Epithelial cell of esophagus (primary cell): ENCODE measurements at regions not wholly inside any gene's neighbourhood (a gene's known extent, or its start where the extent isn't known, plus 50 kb on each side); places are given as distances from the start of the nearest gene placed in this dataset.

Source experiments
- DNase-seq: peaks from one replicate; pipeline ENCODE4 v3.0.0; 2010; ENCODE audit warnings: low read depth
- H3K4me3 ChIP-seq: 2 replicates; pipeline ENCODE4 v1.5.1; 2011; ENCODE audit warnings: mild to moderate bottlenecking, low read length, control low read depth
- TF ChIP-seq, protein P1 (sequence below): IDR thresholded peaks from 2 replicates; pipeline ENCODE4 v1.5.1; 2011; ENCODE audit warnings: low read depth, mild to moderate bottlenecking, low read length, control low read depth, inconsistent platforms; ENCODE audit not compliant: insufficient read depth; ENCODE audit errors: missing control alignments

DNA sequence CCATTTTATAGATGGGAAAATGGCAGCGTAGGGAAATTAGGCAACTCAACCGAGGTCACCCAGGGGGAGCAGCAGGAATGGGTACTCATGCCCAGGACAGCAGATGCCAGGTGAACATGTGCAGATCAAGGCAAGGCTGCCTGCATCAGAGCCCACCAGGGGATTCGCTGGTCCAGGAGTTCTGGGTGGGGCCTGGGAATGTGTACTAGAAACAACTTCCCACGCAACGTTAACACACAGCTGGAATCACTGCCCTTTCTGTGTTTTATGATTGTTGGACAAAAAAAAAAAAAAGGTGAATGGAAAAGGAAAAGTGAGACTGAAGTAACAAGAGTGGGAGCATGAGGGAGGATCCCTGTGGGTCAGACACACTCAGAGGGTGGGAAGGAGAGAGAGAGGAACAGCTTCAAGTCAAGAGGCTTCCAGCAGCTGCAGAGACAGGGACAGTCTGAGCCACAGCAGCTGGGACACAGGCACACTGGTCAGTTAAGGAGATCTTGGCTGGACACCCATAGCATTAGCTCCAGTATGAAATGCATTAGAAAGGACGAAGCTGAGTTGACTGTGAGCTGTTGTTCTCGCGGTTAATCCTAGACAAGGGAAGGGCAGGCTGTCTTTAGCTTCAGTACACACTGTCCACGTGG lies 187.9 kb upstream of the INHBA start:
- TF ChIP-seq, protein P1, sequence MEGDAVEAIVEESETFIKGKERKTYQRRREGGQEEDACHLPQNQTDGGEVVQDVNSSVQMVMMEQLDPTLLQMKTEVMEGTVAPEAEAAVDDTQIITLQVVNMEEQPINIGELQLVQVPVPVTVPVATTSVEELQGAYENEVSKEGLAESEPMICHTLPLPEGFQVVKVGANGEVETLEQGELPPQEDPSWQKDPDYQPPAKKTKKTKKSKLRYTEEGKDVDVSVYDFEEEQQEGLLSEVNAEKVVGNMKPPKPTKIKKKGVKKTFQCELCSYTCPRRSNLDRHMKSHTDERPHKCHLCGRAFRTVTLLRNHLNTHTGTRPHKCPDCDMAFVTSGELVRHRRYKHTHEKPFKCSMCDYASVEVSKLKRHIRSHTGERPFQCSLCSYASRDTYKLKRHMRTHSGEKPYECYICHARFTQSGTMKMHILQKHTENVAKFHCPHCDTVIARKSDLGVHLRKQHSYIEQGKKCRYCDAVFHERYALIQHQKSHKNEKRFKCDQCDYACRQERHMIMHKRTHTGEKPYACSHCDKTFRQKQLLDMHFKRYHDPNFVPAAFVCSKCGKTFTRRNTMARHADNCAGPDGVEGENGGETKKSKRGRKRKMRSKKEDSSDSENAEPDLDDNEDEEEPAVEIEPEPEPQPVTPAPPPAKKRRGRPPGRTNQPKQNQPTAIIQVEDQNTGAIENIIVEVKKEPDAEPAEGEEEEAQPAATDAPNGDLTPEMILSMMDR: no peak
- no peak for DNase-seq
- H3K4me3 ChIP-seq: no peak overlapping the region

DNA sequence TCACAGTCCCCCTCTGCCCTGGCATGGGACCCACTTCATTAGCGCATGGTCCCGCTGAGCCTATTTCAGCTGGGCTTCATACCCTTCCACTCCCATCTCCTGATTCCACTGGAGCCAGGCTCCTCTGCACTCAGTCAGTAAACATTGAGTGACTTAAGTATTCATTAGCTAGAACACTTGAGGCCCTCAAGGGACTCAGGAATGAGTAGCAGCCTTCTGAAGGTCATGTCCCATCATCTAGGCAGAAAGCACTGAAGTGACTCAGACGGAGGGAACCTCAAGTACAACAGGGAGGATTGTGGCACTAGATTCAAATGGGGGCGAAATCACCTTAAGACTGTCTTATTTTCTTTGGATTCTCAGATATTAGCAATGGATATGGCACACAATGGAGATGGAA lies 186.6 kb upstream of the INHBA start:
- H3K4me3 ChIP-seq: no peak overlapping the region
- no peak for DNase-seq
- TF ChIP-seq, protein P1: no peak

DNA sequence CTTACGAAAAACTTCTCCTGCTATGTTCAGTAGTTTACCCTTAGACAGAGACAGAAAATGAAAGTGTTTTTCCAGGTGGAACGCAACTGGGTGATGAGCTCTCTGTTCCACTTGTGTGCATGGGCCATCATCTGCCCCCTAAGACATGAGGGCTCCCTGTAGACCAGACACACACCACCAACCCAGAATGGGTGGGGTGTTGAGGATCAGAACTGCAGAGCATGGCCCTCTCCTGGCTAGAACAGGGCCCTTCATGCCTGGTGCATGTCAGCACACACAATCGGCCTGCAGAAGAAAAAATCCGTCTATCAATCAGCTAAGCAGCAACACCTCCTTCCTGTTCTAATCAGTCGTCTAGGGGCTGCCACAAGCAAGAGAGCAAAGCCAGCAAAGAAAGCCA lies 186.2 kb upstream of the INHBA start:
- DNase-seq: no peak
- TF ChIP-seq, protein P1: no peak
- no peak overlapping the region for H3K4me3 ChIP-seq

DNA sequence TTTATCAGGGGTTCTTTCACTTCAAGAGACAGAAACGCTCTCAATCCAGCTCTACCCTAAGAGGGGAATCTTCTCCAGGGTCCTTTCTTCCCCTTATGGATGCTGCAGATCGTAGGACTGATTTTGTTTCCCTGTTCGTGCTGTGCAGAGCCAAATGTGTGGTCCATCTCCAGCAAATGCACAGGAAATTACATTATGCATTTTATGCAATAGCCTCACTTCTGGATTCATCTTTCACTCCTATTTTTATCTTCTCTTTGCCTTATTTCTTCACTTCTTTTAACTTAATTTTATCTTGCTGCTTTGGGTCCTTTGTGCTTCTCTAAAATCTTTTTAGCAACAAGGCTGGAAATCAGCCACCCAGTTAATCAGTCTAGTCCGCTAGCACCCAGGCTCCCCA lies 184.5 kb upstream of the INHBA start:
- DNase-seq: no peak
- TF ChIP-seq, protein P1: no peak
- H3K4me3 ChIP-seq: no peak overlapping the region

DNA sequence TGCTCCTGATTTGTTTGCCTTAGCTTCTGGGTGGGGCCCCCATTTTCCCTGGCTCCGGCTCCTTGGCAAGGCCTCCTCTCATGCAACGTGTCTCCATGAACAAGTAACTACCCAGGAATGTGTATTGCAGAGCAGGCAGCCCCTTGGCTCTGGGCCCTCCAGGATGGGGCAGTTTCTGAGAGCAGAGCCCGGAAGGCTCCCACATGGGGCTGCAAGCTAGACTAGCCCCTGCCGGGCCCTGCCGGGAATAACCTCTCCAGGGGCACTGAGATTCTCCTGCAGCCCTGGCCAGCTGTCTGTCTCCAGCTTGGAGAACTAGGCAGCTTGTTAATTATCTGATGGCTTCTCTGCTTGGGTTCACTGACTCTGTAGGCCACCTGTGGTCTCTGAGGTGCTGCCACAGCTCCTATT lies 184.0 kb upstream of the INHBA start:
- no peak overlapping the region for H3K4me3 ChIP-seq
- peak; percentile 72 for DNase-seq
- TF ChIP-seq, protein P1: no peak

DNA sequence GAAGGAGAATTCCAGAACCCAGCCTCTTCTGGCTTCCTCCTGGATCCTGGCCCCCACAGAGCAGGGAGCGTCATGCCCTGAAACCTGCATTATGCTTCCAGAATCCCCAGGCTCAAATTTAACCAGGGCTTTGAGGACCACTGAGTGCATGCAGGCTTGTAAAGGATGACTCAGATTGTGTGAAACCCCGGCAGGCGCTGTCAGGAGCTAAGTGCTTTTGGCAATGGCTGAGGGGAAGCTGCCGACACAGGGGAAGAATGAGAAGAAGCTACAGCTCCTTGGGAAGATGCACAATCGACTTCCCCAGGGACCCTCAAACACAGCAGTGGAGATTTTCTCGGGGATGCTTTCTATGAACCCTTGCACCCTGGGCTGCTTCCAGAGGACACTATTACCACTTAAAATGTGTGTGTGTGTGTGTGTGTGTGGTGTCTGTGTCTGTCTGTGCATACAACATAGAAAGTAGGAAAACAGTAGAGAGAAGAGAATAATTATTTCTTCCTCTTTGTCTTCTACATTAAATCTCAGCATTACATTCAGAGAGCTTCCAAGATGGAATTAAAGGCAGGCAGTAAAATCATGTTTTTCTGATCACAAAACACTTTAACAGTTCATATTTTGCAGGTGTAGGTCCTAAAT lies 183.5 kb upstream of the INHBA start:
- TF ChIP-seq, protein P1: no peak
- peak; percentile 65 for DNase-seq

DNA sequence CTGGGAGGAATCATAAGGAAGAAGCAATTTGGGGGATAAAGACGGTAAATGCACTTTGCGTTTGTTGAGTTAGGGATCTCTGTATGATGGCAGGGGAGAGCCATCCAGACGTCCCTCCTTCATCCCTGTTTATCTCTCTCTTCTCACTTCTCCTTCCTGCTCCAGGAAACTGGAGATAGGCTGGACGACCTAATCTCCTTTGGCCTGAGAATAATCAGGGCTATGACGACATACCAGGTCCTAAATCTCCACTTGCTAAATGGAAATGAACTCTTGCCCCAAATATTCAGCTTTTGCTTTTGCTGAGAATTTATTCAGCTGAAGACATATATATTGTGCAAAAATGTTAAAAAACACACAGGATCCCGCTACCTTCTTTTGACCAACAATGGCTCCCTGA lies 182.9 kb upstream of the INHBA start:
- no peak overlapping the region for H3K4me3 ChIP-seq
- TF ChIP-seq, protein P1: no peak
- DNase-seq: no peak

More for the DNA sequence above, 183.5 kb upstream of the INHBA start:
- no peak overlapping the region for H3K4me3 ChIP-seq
